GM19240 (cell line): ENCODE measurements at regions not wholly inside any gene's neighbourhood (a gene's known extent, or its start where the extent isn't known, plus 50 kb on each side); places are given as distances from the start of the nearest gene placed in this dataset.
"Not testable (repeated sequence)": the region's sequence is repeated elsewhere in the genome, so short reads cannot be mapped to it uniquely, and the experiment has no call there.

Experiments
- DNase-seq: peaks from one replicate; pipeline ENCODE4 v3.0.0; 2011; ENCODE audit warnings: low spot score; ENCODE audit not compliant: insufficient read length

DNA sequence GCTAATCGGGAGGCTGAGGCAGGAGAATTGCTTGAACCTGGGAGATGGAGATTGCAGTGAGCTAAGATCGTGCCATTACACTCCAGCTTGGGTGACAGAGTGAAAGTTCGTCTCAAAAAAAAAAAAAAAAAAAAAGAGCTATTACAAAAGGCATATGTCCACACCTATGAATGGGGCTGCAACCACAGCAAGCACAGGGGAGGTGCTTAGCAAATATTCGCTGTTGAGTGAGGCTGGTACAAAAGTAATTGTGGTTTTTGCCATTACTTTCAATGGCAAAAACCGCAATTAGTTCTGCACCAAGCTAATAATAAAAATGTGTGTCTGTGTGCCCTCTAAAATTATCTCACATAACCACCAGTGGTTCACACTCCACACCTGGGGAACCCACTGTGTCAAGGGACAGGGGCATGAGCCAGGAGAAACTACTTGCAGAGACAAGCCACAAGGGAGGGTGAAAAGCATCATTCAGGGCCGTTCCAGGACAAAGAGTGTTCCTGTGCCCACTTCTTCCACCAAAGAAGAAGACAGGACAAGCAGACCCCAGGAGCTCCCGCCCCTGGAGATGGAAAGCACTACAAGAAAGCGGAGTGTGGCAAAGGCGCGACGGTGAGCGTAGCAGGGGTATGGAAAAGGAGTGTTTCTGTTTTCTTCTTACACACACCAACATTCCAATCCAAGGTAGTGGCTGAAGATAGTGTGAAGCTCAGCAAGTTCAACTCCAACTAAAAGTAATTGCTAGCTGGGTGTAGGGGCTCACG is 84.4 kb upstream of the CNEP1R1 start:
- DNase-seq = no peak

- no peak for DNase-seq
These were observed 80.8 kb upstream of the CNEP1R1 start for GRCh38 chr16:49944221-49944620.

DNA sequence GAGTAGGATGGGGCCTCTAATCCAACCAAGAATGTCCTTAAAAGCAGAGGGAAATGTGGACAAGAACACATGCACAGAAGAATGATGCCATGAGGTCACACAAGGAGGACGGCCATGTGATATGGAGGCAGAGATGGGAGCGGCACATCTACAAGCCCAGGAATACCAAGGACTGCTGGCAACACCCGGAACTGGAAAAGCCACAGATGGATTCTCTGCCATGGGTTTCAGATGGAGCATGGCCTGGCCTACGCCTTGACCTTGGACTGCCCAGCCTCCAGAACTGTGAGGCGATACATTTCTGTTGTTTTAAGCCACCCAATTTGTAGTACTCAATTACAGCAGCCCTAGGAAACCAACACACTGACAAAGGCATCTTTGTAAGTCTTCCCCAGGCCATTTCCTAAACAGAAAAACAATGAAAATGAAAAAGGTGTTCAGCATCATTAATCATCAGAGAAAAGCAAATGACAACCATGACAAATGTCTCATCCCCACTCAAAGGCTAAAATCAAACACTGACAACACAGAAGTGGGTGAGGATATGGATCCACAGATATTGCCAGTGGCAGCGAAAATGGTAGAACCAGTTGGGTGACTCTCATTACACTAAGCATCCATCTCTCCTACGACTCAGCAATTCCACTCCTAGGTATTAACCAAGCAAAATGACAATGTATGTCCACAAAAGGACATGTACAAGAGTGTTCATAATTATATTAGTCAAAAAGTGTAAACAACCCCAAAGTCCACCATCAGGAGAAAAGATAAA is 76.9 kb upstream of the CNEP1R1 start:
- no peak for DNase-seq

GRCh38 chr16:49951574-49952195 is 73.3 kb upstream of the CNEP1R1 start:
- no peak for DNase-seq

- DNase-seq = no peak
These were observed 72.6 kb upstream of the CNEP1R1 start for GRCh38 chr16:49952386-49952785.

- no peak for DNase-seq
These were observed 71.9 kb upstream of the CNEP1R1 start for GRCh38 chr16:49953090-49953489.

DNA sequence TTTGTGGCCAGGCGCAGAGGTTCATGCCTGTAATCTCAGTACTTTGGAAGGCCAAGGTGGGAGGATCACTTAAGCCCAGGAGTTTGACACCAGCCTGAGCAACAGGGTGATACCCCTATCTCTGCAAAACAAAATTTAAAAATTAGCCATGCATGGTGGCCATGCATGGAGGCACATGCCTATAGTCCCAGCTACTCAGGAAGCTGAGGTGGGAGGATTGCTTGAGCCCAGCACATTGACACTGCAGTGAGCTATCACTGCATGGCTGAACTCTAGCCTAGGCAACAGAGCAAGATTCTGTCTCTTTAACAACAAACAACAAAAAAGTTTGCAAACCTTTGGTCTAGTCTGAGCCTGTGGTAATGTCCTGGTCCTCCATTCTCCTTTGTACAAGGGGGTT is 69.2 kb upstream of the CNEP1R1 start:
- DNase-seq = no peak

DNA sequence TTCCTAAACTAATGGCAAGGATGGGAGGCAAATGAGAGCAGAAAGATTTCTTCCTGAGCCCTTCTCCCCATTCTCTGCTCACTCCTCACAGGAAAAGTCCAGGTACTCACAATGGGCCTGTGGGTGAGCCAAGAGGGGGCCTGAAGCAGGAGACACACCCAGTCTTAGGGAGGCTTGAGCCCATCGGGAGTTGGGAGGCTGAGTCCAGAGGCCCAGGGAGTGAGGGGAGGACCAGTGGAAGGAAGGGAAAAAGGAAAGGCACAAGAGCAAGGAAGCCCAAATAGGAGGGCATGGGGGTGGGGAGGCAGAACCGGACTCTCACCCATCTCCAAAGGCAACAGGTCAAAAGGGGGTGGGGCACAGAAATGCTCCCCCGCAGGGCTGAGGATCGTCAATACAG is 68.1 kb upstream of the CNEP1R1 start:
- no peak for DNase-seq

DNA sequence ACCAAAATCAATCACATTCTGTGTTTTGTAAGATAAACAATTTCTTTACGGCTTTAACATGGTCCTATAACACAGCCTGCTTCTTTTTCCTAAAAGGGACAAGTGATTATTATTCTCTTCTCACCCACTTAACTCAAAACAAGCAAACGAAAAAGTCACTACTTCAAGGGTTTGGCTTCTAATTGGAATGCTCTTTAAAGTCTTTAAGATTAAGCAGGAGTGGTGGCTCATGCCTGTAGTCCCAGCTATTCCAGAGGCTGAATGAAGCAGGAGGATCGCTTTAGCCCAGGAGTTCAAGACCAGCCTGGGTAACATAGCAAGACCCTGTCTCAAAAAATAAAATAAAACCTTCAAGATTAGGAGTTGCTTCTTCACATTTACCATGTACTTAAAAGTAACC is 66.6 kb upstream of the CNEP1R1 start:
- no peak for DNase-seq

DNA sequence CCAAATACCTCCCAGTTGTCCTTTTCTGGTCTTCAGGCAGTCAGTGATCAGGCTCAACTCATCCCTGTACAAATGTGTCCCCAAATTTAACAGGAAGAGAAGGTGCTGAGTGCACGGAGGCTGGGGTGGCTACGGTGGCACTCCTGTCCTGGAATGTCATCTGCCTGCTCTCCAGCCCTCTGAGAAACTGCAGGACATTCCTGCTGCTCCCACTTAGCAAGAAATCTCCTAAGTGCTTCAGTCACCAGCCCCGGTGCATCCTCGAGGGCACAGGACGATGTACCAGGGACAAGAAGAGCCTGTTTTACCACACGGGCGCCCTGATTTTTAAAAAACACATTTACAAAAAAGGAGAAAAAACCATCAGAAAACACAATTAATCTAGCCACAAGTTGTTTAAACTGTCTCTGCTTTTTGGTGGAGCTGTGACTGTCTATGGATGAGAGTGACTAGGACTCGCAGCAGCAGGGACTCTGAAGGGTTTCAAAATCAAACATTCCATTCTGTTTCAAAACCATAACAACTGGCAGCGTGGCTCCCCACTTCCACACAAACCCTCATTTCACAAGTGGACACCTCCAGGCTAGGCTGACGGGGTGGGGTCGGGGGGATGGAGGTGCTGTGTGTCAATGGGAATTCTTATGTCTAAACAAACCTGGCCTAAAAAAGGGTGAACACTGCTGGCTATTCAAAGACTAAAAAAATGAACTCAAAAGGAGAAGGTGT is 65.3 kb upstream of the CNEP1R1 start:
- no peak for DNase-seq

DNA sequence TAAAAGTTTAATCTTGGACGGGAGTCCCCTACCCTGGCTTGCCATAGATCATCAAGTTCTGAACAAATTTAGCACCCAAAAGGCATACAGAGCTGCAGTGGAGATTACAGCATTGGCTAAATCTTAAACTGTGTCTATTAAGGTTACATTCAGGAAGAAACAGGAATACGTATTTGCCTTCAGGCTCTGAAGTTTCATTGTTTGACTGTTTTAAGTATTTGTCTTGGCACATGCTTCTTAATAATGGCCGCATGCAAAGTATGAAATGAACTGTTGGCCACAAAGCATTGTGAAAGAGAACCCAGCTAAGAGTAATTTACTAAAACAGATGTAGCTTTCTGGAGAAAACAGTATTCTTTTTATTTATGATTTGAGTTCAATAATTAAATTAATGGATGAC is 63.9 kb upstream of the CNEP1R1 start:
- no peak for DNase-seq

GRCh38 chr16:49962566-49962965 is 62.5 kb upstream of the CNEP1R1 start:
- not testable (repeated sequence) for DNase-seq

- no peak for DNase-seq
These were observed 60.7 kb upstream of the CNEP1R1 start for GRCh38 chr16:49964316-49964715.

- DNase-seq = no peak
These were observed 60.1 kb upstream of the CNEP1R1 start for GRCh38 chr16:49964973-49965372.

GRCh38 chr16:49967012-49967559 is 57.9 kb upstream of the CNEP1R1 start:
- no peak for DNase-seq

DNA sequence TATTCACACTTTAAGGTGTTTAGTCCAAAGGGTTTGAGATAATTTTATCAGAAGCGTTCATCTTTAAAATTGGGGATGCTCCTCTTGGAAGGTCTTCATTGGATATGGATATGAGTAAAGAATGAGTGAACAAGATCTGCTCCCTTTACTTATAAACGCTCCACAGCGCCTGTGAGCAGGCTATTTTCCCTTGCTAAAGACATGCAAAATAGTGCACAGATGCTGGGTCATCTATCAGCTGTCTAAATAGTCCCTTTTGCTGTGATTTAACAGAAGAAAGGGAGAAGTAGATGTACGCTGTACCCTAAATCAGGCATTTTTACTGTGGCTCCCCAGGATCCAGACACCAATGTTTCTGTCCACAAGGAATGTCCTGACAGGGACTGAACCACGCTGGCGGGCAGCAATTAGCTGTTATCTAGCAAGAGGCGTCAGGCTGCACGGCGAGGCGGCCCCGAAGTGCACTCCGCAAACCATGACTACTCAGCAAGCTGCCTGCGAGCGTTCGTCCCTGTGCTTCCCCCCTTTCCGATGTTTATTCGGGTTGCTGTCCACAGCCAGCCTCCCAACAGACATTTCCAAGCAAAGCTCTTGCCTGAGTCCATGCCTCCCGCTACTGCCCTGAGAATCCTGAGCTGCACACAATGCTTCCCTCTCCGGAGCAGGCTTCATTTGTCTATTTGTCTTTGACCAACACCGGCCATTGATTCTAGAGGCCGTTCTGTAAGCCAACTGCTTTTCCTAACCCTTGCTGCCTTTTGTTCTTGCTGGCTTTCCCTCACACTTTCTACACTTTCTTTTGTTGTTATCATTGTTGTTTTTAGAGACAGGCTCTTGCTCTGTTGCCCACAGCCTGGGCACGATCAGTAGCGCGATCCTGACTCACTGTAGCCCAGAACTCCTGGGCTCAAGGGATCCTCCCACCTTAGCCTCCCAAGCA is 55.7 kb upstream of the CNEP1R1 start:
- no peak for DNase-seq

DNA sequence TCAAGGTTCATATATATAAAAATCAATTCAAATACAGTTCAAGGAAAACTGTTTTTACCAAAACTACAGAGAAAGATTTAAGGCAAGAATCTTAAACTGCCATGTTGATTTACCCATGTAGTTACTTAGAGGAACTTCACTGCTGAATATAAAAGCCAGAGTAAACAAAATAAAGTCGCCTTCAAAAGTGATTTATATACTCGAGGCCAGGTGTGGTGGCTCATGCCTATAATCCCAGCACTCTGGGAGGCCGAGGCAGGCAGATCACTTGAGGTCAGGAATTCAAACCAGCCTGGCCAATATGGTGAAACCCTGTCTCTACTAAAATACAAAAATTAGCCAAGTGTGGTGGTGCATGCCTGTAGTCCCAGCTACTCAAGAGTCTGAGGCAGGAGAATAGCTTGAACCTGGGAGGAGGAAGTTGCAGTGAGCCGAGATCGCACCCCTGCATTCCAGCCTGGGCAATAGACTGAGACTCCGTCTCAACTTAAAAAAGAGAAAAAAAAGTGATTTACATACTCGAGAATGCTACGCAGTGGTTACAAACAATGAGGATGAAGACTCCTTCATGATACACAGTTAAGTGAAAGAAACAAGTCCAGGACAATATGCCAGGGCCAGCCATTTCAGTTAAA is 54.1 kb upstream of the CNEP1R1 start:
- DNase-seq = no peak

- no peak for DNase-seq
These were observed 52.7 kb upstream of the CNEP1R1 start for GRCh38 chr16:49972280-49972679.

GRCh38 chr16:49972961-49973360 is 52.1 kb upstream of the CNEP1R1 start:
- DNase-seq = no peak
